Heart left ventricle (tissue), 13 donors: ENCODE measurements at regions not wholly inside any gene's neighbourhood (a gene's known extent, or its start where the extent isn't known, plus 50 kb on each side); places are given as distances from the start of the nearest gene placed in this dataset.

Experiments used
- CTCF ChIP-seq, 12 donors: fragments of 200-600 bp; sonication (generic) in 4 of 12; IDR thresholded peaks; one replicate each; pipeline versions ENCODE4 v1.5.0 to v1.8.0; 2018 to 2022; ENCODE audit warnings: antibody characterized with exemption in 12 of 12, mild to moderate bottlenecking in 5 of 12
- POLR2A ChIP-seq, 2 donors: fragments of 450-650 bp; IDR thresholded peaks; one replicate each; pipeline ENCODE4 v1.6.1; 2017; ENCODE audit warnings: antibody characterized with exemption in 2 of 2, mild to moderate bottlenecking in 2 of 2, moderate library complexity in 2 of 2
- donor health status: ischemic (EF 13 %, LVEDD 7.1; RV severe dilation, severe dysfunction).
- donor health status: DM: no; HTN: yes; CAD: no.
- donor health status: DM: no; HTN: no; CAD: no.
- donor health status: ischemic (EF 25% LVEDD 6.9; RV normal size, moderate dysfunction).
- donor health status: ischemic (EF 25% LVEDD 5.7; RV mildly dilated, moderate dysfunction).
- donor health status: ischemic (EF 35%, LVEDD 5.7; RV mildly dilated, moderate dysfunction).
- donor health status: nonischemic (EF 11% LVEDD 7.7; RV severe dilation, severe dysfunction).
- donor health status: DM: yes; HTN: yes; CAD: no.
- donor health status: PGD.
- donor health status: ischemic (EF 29% LVEDD 5.4; RV normal size, mild dysfunction).
- donor health status: nonischemic (EF 23%, LVEDD 6.1; RV moderate dilation, normal function).

DNA sequence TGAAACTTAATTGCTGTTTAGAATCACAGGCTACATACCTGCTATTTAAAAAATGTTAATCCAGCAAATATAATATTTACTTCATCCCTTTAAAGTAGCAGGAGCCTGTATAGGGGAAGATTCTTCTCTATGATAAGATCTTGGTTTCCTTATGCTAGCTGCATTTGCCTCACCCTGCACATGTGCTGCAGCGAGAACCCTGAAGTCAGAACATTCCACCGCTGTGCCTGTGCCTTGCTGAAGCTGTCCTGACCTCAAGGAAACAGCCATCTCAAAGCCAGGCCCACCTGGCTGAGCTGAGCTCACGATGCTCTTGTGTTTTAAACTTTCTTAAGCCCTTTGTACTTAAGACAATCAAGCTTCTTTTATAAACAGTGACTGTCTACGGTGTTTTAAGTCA, 355.0 kb upstream of the PCDH20 start:
- TF ChIP-seq POLR2A (IDR thresholded peaks at IDR 0.05) (no peak), CTCF (IDR thresholded peaks at IDR 0.05) (no peak)
